Activated naive CD4-positive, alpha-beta T cell (primary cell): ENCODE measurements at regions not wholly inside any gene's neighbourhood (a gene's known extent, or its start where the extent isn't known, plus 50 kb on each side); places are given as distances from the start of the nearest gene placed in this dataset.
"Not testable (repeated sequence)": the region's sequence is repeated elsewhere in the genome, so short reads cannot be mapped to it uniquely, and the experiment has no call there.

ENCODE experiments used
- DNase-seq, 4 experiments: peaks; one replicate each; lab custom pipeline; 2025; lab: John Stamatoyannopoulos, UW

DNA sequence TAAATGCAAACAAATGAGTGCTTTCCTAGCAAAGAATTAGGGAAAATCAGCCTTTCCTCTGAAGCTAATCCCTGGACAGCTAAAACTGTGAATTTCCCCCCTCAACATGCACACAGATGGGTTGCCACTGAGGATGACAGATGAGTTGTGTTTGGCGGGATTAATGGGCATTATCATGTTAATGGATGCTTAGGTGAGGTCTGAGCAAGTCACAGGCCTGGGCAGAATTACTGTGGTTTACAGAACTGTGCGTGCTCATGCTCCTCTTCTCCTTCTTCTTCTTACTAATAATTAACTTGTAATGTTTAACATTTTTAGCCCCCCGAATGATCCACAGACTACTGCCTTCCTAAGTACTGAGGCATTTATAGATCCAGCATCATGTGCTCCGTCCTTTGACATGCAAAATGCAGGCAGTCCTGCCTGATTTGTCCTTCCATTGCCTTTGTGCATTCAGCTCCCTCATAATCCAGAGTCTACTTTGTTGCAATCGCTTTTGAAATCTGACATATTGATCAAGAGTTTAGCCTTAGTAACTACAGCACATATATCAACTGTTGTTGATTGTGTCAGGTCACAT is 753.4 kb upstream of the MMS22L start:
- DNase-seq, result no peak

DNA sequence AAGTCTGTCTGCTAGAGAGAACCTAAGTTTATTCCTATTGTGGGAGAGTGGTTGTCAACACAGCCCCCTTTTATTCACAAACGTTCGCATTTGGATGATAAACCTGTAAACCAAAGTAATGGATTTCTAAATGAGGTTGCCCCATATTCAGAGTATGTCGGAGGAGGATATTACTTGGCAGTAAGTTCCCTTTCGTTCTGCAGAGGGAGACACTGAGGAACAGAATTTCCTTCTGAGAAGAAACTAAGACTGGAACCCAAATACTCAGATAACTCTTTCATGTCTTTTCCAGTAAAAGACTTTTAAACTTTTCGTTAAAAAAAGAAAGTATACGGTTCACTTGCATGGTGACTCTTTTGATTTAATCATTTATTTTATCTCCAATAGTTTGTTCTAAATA is 754.6 kb upstream of the MMS22L start:
- no peak for DNase-seq

GRCh38 chr6:98039443-98039842 is 756.4 kb upstream of the MMS22L start:
- DNase-seq, result no peak

DNA sequence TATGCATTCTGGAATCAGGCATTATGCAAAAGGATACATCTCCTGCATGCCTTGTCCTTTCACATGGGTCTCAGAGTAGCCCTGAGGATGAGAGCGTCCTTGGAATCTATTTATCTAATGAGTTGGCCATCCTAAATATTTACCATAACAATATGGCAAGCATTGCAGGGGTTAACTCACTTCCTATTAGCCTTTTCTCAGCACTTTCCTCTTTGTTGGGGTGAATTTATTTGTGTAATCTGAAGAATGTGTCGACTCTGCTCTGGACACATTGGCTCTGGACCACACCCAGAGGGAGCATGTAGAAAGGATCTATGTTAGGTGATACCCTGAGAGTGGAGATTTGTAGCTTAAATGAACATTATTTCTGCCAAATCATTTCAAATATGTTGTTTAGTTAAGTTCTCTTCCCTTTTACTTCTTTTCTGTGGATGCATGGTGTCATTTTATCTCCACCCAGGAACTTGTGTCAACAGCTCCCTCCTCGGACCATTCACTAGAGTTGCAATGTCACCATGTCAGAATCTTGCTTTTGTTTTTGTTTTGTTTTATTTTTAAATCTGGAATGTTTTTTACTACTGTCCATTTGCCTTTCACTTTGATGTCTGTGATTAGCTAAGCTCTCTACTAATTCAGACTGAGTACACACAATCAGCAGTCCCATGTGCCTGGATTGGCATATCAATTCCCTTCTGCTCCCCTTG is 757.0 kb upstream of the MMS22L start:
- no peak for DNase-seq

- no peak for DNase-seq
Measured at GRCh38 chr6:98041056-98041455, 758.0 kb upstream of the MMS22L start.

- DNase-seq, result no peak
Measured at GRCh38 chr6:98041921-98042320, 758.9 kb upstream of the MMS22L start.

DNA sequence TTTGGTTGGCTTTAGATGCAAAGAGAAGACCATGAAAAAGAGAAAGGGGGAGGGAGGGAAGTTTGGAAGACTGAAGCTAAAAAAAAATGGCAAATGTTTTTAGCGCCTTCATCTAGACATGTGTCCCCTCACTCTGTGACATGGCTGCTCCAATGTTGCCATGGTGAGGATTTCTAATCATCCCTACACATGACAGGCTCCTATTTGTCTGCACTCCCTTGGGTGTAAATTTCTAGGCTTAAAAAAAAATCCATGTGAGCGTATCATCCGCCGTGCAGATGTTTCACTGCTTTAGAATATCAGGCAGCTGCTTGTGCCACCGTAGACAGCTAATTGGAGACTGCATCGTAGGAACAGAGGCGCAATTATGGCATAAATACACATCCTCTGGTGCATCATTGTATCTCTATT is 761.1 kb upstream of the MMS22L start:
- no peak for DNase-seq

DNA sequence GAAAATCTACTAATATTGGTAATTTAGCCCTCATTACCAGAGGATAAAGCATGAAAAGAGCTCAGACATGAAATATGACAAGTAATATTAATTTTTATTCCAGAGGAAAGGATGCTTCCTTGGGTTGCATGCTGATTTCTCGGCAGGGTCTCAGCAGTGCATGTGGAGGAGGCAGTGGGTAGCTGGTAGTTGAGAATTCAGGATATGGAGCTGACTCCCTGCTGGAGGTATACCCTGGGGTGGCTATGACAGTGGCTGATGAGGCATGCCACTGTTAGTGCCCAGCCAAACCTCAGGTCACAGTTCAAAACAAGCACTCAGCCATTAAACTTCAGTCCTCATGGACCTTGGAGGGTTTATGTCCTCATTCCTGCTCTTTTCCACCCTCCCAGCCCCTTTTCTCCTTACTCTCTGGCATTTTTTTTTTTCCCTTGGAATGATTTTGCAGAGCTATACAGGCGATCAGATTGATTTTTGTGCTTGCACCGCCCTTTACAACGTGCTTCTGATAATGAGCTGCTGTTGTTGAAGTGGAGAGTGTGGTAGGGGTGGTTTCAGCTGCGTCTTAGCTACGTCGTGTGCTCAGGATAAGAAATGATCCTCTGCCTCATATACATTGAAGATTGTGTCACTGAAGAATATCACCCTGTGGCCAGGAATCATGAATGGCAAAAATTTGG is 761.9 kb upstream of the MMS22L start:
- no peak for DNase-seq

DNA sequence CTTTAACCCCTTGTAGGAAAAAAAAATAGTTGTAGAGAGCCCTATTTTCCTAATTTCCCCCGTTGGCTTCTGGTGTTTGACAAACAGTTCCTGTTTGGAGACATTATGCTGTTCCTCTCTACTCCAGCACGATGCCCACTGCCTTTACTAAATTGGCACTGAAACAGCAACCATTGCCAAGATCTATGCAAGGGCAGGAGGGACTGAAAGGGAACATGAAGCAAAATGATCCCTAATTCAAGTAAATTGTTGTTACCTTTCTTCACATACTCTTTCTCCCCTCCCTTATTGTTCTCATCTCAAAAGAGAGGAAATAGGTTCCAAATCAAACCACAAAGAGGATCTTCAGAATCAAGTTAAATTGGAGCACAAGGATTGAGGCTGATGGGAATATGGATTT is 764.1 kb upstream of the MMS22L start:
- no peak for DNase-seq

DNA sequence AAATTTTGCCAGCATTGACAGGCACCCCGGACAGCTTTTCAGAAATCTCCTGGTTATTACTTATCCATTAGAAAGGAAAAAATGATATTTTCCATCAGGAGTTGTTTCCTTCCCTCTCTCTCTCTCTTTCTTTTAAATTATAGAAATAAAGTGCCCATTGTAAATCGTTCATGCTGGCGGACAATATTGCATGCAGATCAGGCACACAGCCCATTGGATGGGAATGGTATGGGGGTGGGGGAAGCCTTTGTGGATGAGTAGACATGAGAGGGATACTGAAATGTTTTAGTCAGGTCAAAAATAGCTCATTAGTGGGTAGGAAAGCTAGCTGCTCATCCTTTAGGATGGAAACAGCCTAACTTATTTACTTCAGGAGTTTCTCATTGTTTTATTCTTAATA is 764.9 kb upstream of the MMS22L start:
- no peak for DNase-seq

- no peak for DNase-seq
Measured at GRCh38 chr6:98054453-98054852, 771.4 kb upstream of the MMS22L start.

- no peak for DNase-seq
Measured at GRCh38 chr6:98056955-98057354, 773.9 kb upstream of the MMS22L start.

- DNase-seq, result no peak
Measured at GRCh38 chr6:98067375-98067774, 767.0 kb upstream of the POU3F2 start.

DNA sequence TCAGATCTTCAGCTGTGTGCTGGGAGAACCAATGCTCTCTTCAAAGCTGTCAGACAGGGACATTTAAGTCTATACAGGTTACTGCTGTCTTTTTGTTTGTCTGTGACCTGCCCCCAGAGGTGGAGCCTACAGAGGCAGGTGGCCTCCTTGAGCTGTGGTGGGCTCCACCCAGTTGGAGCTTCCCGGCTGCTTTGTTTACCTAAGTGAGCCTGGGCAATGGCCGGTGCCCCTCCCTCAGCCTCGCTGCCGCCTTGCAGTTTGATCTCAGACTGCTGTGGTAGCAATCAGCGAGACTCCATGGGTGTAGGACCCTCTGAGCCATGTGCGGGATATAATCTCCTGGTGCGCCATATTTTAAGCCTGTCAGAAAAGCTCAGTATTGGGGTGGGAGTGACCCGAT is 745.8 kb upstream of the POU3F2 start:
- not testable (repeated sequence) for DNase-seq

- no peak for DNase-seq
Measured at GRCh38 chr6:98092331-98092730, 742.0 kb upstream of the POU3F2 start.

DNA sequence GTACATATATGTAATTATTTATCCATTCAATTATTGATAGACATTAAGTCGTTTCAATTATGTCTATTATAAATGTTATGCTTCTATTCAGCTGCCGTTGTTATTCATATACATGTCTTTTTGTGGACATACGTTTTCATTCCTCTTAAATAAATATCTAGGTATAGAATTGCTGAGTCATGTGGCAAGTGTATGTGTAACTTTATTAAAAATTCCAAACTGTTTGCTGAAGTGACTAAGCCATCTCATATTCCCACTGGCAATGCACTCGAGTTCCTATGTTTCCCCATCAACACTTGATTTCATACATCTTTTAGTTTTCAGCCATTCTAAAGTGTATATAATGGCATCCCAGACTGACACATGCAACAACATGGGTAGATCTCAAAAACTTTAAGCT is 739.7 kb upstream of the POU3F2 start:
- no peak for DNase-seq

- no peak for DNase-seq
Measured at GRCh38 chr6:98107801-98108200, 726.6 kb upstream of the POU3F2 start.

DNA sequence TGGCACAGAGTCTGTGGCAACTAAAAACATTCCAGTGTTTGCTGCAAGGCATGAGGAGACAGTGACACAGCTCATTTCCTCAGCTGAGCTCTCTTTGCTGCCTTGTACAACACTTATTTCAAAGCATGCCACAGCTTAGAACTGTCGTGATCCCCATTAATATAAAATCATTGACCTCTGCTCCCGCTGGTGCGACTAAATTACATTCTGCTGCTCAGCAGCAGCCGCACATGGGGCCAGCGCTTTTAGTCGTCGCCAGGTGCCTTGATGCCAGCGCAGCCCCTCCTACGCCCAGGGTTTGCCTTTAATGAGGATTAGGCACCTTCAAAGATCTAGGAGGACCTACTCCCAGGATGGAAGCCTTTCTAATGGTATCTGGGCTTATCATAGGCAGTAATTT is 717.9 kb upstream of the POU3F2 start:
- DNase-seq, result no peak

- no peak for DNase-seq
Measured at GRCh38 chr6:98117068-98117467, 717.3 kb upstream of the POU3F2 start.

DNA sequence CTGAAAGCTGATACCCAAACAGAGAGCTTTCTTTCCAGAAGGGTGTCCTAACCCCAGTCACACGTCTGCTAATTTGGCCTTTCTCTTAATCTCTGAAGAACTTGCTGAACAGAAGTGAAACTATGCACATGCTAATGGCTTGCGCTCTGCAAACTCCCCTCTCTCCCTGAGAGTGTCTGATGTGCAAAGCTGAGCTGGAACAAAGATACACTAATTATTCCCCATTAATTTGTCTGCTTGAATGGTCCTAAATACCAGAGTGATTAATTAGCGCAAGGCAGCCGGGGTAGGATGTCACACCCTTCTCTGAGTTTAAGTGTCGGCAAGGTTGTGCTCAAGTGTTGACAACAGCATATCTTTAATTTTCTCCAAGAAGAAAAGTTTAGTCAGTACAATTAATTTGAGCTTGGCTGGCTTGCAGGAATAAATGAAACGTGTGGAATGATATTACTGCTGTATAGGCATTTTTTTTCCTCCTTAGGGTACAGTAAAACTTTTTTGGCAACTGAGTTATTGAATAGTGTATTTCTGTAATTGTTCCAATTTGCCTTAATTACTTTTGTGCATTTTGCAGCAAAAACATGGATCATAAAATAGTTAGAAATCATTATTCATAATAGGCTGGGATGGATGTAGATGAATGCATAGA is 715.9 kb upstream of the POU3F2 start:
- no peak for DNase-seq

DNA sequence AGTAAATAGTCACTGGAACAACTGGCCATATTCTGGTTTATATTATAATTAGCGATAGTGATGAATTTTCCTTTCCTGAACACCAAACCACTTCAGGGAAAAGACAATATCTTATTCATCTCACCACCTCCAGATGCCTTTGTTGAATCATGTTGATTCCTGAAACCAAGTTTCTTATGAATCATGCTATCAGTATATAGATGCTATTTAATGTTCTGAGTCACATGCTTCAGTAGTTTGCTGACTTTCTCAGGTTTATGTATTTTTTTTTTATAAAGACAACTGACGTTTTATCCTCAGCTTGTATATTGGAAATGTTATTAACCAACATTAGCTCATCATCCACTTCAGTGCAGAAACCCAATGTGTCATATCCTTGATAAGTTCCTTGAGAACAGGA is 710.2 kb upstream of the POU3F2 start:
- no peak for DNase-seq

DNA sequence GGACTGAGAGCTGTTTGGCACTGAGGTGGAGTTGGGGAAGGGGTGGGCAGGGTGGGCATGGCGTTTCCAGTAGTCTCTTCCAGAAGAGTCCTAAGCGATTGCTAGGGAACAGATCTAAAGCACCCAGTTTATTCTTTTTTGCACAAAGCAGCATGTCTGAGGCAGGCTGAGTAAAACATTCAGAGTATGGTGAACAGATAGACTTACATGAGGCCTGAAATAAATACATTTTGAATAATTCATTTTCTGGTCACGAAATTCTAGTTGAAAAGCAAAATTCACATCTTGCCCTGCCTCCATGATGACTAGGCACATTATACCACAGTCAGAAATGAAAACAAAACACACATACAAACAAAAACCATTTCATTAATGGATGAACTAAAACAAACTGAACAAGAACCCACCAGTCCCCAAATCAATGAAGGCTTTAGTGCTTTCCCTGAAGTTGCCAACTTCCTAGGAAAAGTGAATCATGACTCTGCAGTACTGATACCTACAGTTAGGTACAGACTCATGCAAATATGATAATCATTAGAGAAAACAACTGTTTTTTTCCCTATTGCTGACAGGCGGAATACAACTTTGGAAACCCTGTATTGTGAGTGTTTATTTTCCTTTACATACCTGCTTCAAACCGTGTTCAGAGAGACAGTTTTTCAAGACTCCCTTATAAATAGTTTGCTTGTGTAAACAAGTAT is 702.9 kb upstream of the POU3F2 start:
- no peak for DNase-seq
